ENCODE measurements at regions not wholly inside any gene's neighbourhood (a gene's known extent, or its start where the extent isn't known, plus 50 kb on each side); places are given as distances from the start of the nearest gene placed in this dataset.

GRCh38 chr4:123545667-123546572, 149.3 kb downstream of the SPRY1 start:
- TF ChIP-seq CTCF (IDR thresholded peaks at IDR 0.05; ENCODE audit: low read depth, low read length) = no peak
- no peak overlapping the region for H3K4me3 ChIP-seq (replicated peaks in 1 of 2; ENCODE audit: low read depth in 2 of 2, low read length in 2 of 2)
- no peak for DNase-seq (ENCODE audit: low read depth in 2 of 2)

GRCh38 chr4:123546573-123547060, 150.0 kb downstream of the SPRY1 start:
- H3K4me3 ChIP-seq (replicated peaks in 1 of 2; ENCODE audit: low read depth in 2 of 2, low read length in 2 of 2) = no peak overlapping the region
- no peak for TF ChIP-seq CTCF (IDR thresholded peaks at IDR 0.05; ENCODE audit: low read depth, low read length)

GRCh38 chr4:123547216-123548165, 150.9 kb downstream of the SPRY1 start:
- no peak overlapping the region for H3K4me3 ChIP-seq (replicated peaks in 1 of 2; ENCODE audit: low read depth in 2 of 2, low read length in 2 of 2)
- DNase-seq (ENCODE audit: low read depth in 2 of 2) = no peak
- TF ChIP-seq CTCF (IDR thresholded peaks at IDR 0.05; ENCODE audit: low read depth, low read length) = no peak

More at GRCh38 chr4:123546573-123547060, 150.0 kb downstream of the SPRY1 start:
- no peak for DNase-seq (ENCODE audit: low read depth in 2 of 2)

GRCh38 chr4:123553279-123553678, 156.7 kb downstream of the SPRY1 start:
- no peak for TF ChIP-seq CTCF (IDR thresholded peaks at IDR 0.05; ENCODE audit: low read depth, low read length)
- DNase-seq (ENCODE audit: low read depth in 2 of 2) = no peak
- no peak overlapping the region for H3K4me3 ChIP-seq (replicated peaks in 1 of 2; ENCODE audit: low read depth in 2 of 2, low read length in 2 of 2)

GRCh38 chr4:123553733-123554637, 157.4 kb downstream of the SPRY1 start:
- H3K4me3 ChIP-seq (replicated peaks in 1 of 2; ENCODE audit: low read depth in 2 of 2, low read length in 2 of 2) = no peak overlapping the region
- DNase-seq (ENCODE audit: low read depth in 2 of 2) = peak in 1 of 2 donors; percentile 26
- TF ChIP-seq CTCF (IDR thresholded peaks at IDR 0.05; ENCODE audit: low read depth, low read length) = no peak

- H3K4me3 ChIP-seq (replicated peaks in 1 of 2; ENCODE audit: low read depth in 2 of 2, low read length in 2 of 2) = no peak overlapping the region
- DNase-seq (ENCODE audit: low read depth in 2 of 2) = no peak
- no peak for TF ChIP-seq CTCF (IDR thresholded peaks at IDR 0.05; ENCODE audit: low read depth, low read length)
Measured at GRCh38 chr4:123554801-123555232, 158.2 kb downstream of the SPRY1 start.
